Endothelial cell of umbilical vein (primary cell): ENCODE measurements at regions not wholly inside any gene's neighbourhood (a gene's known extent, or its start where the extent isn't known, plus 50 kb on each side); places are given as distances from the start of the nearest gene placed in this dataset.

Experiments used
- CTCF ChIP-seq, 2 donors: IDR thresholded peaks; 1 replicate in 1 of 2; 2 replicates in 1 of 2; pipeline ENCODE4 v1.5.1; 2011; ENCODE audit warnings: low read length in 2 of 2, mild to moderate bottlenecking in 2 of 2, moderate library complexity in 2 of 2, control low read depth in 1 of 2, inconsistent platforms in 1 of 2, low read depth in 1 of 2; ENCODE audit not compliant: insufficient read depth in 1 of 2; ENCODE audit errors: extremely low read depth in 1 of 2
- MYC ChIP-seq: IDR thresholded peaks from one replicate; pipeline ENCODE4 v1.6.1; 2011; ENCODE audit warnings: mild to moderate bottlenecking, low read depth, low read length
- POLR2A ChIP-seq: IDR thresholded peaks from 2 replicates; pipeline ENCODE4 v1.6.1; 2012; ENCODE audit warnings: low read depth, mild to moderate bottlenecking, control low read depth, low read length
- POLR2AphosphoS5 ChIP-seq: IDR thresholded peaks from 2 replicates; pipeline ENCODE4 v1.6.1; 2012; ENCODE audit warnings: low read depth, mild to moderate bottlenecking, control low read depth, low read length, moderate library complexity; ENCODE audit not compliant: insufficient read depth

- TF ChIP-seq CTCF (IDR thresholded peaks at IDR 0.05; ENCODE audit: extremely low read depth in 1 of 2, insufficient read depth in 1 of 2, low read depth in 1 of 2, low read length in 2 of 2): no peak
- TF ChIP-seq POLR2AphosphoS5: no peak
- TF ChIP-seq POLR2A: no peak
- TF ChIP-seq MYC: no peak
Measured at GRCh38 chr5:173812811-173813550, 75.2 kb upstream of the CPEB4 start.
